HCEC 1CT (cell line): ENCODE measurements at regions not wholly inside any gene's neighbourhood (a gene's known extent, or its start where the extent isn't known, plus 50 kb on each side); places are given as distances from the start of the nearest gene placed in this dataset.

Source experiments
- DNase-seq: peaks from one replicate; pipeline ENCODE4 v3.0.0-alpha.2; 2017

- no peak for DNase-seq
Measured at GRCh38 chr11:134581966-134582769, 170.1 kb upstream of the B3GAT1 start.

GRCh38 chr11:134581121-134581626, 169.1 kb upstream of the B3GAT1 start:
- DNase-seq = no peak

GRCh38 chr11:134580610-134580975, 168.6 kb upstream of the B3GAT1 start:
- DNase-seq = no peak

- no peak for DNase-seq
Measured at GRCh38 chr11:134579724-134580609, 167.9 kb upstream of the B3GAT1 start.

GRCh38 chr11:134578807-134579723, 167.0 kb upstream of the B3GAT1 start:
- no peak for DNase-seq

GRCh38 chr11:134577751-134578395, 165.8 kb upstream of the B3GAT1 start:
- no peak for DNase-seq

GRCh38 chr11:134576721-134577171, 164.7 kb upstream of the B3GAT1 start:
- DNase-seq = no peak

- no peak for DNase-seq
Measured at GRCh38 chr11:134576286-134576685, 164.2 kb upstream of the B3GAT1 start.

- no peak for DNase-seq
Measured at GRCh38 chr11:134575504-134576230, 163.6 kb upstream of the B3GAT1 start.

GRCh38 chr11:134574947-134575346, 162.9 kb upstream of the B3GAT1 start:
- DNase-seq = no peak

- DNase-seq = no peak
Measured at GRCh38 chr11:134574425-134574824, 162.4 kb upstream of the B3GAT1 start.

GRCh38 chr11:134573857-134574256, 161.8 kb upstream of the B3GAT1 start:
- no peak for DNase-seq

GRCh38 chr11:134572741-134573675, 161.0 kb upstream of the B3GAT1 start:
- no peak for DNase-seq

GRCh38 chr11:134571301-134571700, 159.3 kb upstream of the B3GAT1 start:
- DNase-seq = no peak

GRCh38 chr11:134569195-134569594, 157.2 kb upstream of the B3GAT1 start:
- no peak for DNase-seq

GRCh38 chr11:134566311-134566710, 154.3 kb upstream of the B3GAT1 start:
- no peak for DNase-seq

GRCh38 chr11:134565343-134565891, 153.4 kb upstream of the B3GAT1 start:
- no peak for DNase-seq

GRCh38 chr11:134564472-134565200, 152.6 kb upstream of the B3GAT1 start:
- no peak for DNase-seq

- no peak for DNase-seq
Measured at GRCh38 chr11:134562941-134563471, 151.0 kb upstream of the B3GAT1 start.
